Left cardiac atrium (tissue), 4 donors: ENCODE measurements at regions not wholly inside any gene's neighbourhood (a gene's known extent, or its start where the extent isn't known, plus 50 kb on each side); places are given as distances from the start of the nearest gene placed in this dataset.

ENCODE experiments used
- ATAC-seq, 2 donors: fragments of 200-7000 bp; cut with Tn5 transposase; one replicate each; pipeline ENCODE4 v1.9.1; 2020; ENCODE audit warnings: mild to moderate bottlenecking in 2 of 2, moderate library complexity in 2 of 2
- DNase-seq: peaks from one replicate; pipeline ENCODE4 v3.0.0-alpha.2; 2020
- intact Hi-C, 2 donors: fragments of 100-400 bp; cut with DNase I; formaldehyde crosslinking; loops; one replicate each; pipeline versions ENCODE4 v1.14.1 to v1.15.1; 2022 to 2023
- donor health status: DM: no; HTN: yes; CAD: no.
- donor health status: DM: no; HTN: yes; CAD: no; lungs with severe emphysema.
- donor health status: DM: yes; HTN: yes; CAD: no.
- donor health status: Dilated cardiomyopathy.

- DNase-seq (no peak), ATAC-seq (no peak)
- intact Hi-C loops: no loop called here
Measured at GRCh38 chr10:111131168-111131799, 54.5 kb downstream of the ADRA2A start.

DNA sequence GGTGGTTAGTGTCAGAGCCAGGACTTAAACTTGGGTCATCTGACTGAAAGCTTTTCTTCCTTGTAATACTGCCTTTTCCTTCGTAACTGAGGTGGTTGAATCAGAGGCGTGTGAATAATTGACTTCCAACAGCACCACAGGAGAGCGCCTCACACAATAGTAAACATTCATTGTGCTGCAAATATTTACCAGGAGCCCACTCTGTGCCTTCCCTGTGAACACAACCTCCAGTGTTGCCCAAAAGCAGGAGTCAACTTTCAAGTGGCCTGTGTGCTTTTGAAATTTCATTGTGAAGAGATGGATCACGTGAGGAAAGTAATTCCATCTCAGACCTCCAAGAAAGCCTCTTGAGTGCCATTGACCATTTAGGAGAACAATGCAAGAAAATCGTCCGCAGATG is 60.2 kb downstream of the ADRA2A start:
- no peak for ATAC-seq
- intact Hi-C loops: no loop called here
- no peak for DNase-seq

DNA sequence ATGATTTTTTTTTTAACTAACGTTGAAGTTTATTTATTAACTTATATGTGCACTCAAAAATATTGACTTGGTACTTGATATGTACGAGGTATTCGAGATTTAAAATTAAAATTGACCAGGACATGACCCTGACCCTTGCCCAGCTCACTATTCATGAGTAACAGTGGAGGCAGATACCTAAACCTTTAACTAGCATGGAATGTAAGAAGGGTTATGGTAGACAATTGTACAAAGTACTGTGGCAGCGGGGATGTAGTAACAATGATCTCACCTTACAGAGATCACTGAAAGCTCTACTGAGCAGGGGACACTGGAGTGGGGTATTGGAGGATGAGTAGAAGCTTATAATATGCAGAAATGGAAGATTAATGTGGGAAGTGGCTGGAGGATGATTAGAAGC is 60.8 kb downstream of the ADRA2A start:
- no peak for ATAC-seq
- DNase-seq: no peak

DNA sequence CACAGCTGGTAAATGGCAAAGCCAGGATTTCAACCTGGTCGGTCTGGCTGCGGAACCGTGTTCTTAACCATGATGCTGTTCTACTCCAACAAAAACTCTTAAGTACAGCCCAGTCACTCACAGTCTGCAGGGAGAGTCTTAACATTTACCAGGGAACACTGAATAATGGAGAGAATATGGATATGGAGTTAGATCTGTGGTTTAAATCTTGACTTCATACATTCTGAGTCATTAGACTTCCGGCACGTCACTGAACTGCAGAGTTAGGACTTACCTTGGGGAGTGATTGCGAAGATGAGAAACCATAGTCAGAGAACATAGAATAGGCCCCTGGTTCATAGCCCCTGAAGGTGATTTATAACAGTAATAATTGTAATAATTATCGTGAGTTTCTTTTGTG is 61.7 kb downstream of the ADRA2A start:
- intact Hi-C loops: no loop called here
- no peak for ATAC-seq
- no peak for DNase-seq

More for the DNA sequence above, 60.8 kb downstream of the ADRA2A start:
- intact Hi-C loops: no loop called here

DNA sequence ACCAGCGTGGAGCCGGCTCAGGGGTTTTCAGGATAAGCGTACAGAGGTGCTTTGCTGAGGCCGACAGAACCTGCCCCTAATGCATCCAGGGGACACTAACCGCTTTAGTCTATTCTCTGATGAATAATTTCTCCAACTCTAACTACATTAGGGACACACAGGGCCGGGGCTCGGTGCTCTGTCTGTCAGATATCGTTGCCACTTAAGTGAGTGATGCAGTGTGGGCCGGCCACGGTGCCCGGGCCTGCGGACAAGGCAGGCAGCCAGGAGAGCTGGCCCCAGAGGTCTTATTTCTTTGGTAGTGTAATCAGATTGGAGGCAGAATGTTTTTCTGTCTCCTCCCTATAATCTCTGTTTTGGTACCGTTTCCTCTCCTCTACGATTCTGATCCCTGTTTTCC is 62.7 kb downstream of the ADRA2A start:
- ATAC-seq (no peak), DNase-seq (no peak)
- intact Hi-C loops: no loop called here

DNA sequence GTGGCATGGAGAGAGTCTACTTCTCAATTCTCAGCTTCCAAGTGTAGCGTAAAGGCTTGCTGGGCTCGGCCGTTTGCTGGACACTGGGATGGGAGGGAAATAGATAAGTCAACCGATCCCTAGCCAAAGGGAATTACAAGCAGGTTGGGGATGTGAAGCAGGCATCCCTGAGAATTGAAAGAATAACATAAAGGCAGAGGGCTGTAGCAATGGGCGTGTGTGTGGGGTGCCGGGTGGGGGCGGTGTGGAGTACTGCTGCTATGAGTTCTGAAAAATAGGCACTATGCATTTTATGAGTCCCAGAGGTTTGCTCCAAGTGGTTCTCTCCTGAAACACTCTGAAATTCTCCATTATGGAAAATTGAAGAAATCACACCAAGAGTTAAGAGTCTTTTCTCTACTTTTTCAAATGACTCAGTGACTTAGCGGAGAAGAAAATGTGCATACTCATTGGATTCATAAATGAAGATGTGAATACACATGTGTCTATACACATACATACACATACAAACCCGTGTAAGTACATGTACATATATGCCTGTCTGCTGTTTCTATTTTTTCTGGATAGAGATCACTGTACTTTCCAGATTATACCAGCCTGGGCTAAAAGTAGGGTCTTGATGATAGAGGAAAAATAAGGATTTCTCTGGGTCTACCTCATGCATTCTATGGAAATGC is 65.4 kb downstream of the ADRA2A start:
- intact Hi-C loops: no loop called here
- ATAC-seq: no peak

DNA sequence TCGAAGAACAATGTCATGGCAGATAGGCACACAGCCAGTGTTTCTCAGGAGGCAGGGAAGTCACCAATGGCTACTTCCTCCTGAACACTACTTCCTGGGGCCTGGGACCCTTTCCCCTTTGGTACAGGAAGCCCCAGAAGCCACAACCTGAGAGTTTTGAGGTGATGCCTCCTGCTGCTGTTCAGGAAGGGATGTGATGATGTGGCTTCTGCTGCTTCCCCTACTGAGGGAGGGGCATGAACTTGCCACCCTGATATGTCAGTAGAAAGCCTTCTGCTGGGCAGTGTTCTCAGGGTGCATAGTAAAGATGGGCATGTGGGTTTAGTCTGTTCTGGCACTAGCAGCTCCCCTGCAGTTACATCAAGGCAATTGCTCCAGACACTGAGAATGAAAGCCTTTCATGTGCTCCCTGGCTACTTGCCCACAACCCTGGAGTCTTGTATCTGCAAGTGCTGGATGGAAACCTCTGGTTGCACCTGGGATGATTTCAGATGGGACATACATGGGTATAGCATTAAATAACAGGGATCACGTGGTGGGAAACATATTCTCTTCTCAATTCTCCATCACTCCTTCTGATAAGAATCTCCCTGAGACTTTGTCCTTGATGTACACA is 69.3 kb downstream of the ADRA2A start:
- no peak for ATAC-seq
- intact Hi-C loops: no loop called here

More for the DNA sequence above, 65.4 kb downstream of the ADRA2A start:
- no peak for DNase-seq

GRCh38 chr10:111148025-111148424 is 71.2 kb downstream of the ADRA2A start:
- ATAC-seq (no peak), DNase-seq (no peak)
- intact Hi-C loops: no loop called here

More for the DNA sequence above, 69.3 kb downstream of the ADRA2A start:
- no peak for DNase-seq

GRCh38 chr10:111148440-111148839 is 71.6 kb downstream of the ADRA2A start:
- intact Hi-C loops: no loop called here
- ATAC-seq: no peak

GRCh38 chr10:111150691-111151090 is 73.9 kb downstream of the ADRA2A start:
- no peak for ATAC-seq
- intact Hi-C loops: no loop called here
- DNase-seq: no peak

More at GRCh38 chr10:111148440-111148839, 71.6 kb downstream of the ADRA2A start:
- no peak for DNase-seq

- no peak for ATAC-seq
- intact Hi-C loops: no loop called here
- DNase-seq: no peak
Measured at GRCh38 chr10:111151595-111152307, 74.9 kb downstream of the ADRA2A start.

GRCh38 chr10:111156754-111157153 is 79.9 kb downstream of the ADRA2A start:
- DNase-seq: no peak
- intact Hi-C loops: no loop called here
- ATAC-seq: no peak

DNA sequence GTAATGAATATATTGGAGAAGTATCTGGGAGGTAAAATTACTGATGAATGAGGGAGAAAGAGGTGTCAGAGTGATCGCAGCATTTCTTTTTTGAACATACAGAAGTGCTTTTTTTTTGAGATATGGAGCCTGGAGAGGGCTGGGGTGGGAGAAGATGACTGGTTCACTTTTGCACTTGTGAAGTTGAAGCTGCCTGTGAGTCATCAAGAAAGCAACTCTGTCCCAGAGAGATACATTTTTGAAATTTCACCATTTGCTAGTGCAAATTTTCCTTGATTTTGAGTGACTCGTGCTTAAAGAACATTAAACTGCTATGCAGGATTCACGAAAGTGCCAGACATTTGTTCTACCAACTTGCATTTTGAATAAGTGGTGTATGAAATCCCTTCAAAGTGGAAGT is 81.8 kb downstream of the ADRA2A start:
- intact Hi-C loops: no loop called here
- DNase-seq (no peak), ATAC-seq (no peak)

- intact Hi-C loops: no loop called here
- ATAC-seq (no peak), DNase-seq (no peak)
Measured at GRCh38 chr10:111161109-111161874, 84.5 kb downstream of the ADRA2A start.

GRCh38 chr10:111171183-111171582 is 94.4 kb downstream of the ADRA2A start:
- no peak for DNase-seq
- intact Hi-C loops: no loop called here
- ATAC-seq: no peak

DNA sequence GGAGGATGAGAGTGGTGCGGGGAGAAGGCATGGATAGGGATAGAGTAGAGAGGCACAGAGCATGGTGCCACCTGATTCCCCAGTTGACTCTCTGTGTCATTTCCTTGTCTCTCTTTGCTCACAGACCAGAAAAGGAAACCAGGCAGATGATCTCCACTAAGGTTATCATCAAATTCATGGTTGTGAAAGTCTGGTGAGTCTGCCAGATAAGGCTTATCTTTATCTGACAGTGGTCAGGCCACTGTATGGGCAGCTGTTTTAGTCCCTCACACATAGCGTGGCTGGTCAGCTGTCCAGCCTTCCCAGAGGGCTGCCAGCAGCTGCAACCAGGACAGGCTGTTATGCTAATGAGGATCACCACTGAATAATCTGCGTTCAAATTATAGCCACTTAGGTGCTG is 99.0 kb downstream of the ADRA2A start:
- DNase-seq (no peak), ATAC-seq (no peak)
- intact Hi-C loops: no loop called here

GRCh38 chr10:111177379-111177778 is 100.5 kb downstream of the ADRA2A start:
- ATAC-seq: no peak
- intact Hi-C loops: no loop called here

DNA sequence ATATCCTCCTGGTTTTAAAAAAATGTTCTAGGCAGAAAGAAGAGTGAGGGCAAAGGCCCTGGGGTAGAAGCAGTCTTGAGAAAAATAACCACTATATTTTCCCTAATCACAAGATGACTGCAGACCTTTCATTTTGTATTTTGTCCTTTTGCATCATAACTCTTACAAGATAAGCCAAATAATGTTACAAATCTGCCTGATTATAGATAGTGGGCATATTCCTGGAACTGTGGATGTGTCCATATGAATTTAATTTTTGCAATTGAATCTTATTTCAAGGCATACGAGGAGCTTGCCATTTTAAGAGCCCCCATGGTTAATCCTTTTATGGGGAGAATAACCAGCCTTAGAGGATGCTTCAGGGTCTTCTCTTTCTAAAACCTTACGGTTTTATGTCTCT is 102.7 kb downstream of the ADRA2A start:
- ATAC-seq: no peak
- intact Hi-C loops: no loop called here
- DNase-seq: no peak

More at GRCh38 chr10:111177379-111177778, 100.5 kb downstream of the ADRA2A start:
- DNase-seq: no peak

- DNase-seq (no peak), ATAC-seq (peak in 1 of 2 donors; percentile 23)
- intact Hi-C loops: no loop called here
Measured at GRCh38 chr10:111186358-111186757, 109.5 kb downstream of the ADRA2A start.
